Cardiac fibroblast (primary cell): ENCODE measurements at regions not wholly inside any gene's neighbourhood (a gene's known extent, or its start where the extent isn't known, plus 50 kb on each side); places are given as distances from the start of the nearest gene placed in this dataset.

Experiments used
- DNase-seq, 2 donors: peaks; one replicate each; pipeline versions ENCODE4 v3.0.0 to v3.0.0-alpha.2; 2010; ENCODE audit warnings: low read depth in 2 of 2
- H3K4me3 ChIP-seq, 2 donors: replicated peaks in 1 of 2; 1 replicate in 1 of 2; 2 replicates in 1 of 2; pipeline ENCODE4 v1.5.1; 2011; ENCODE audit warnings: low read depth in 2 of 2, low read length in 2 of 2, mild to moderate bottlenecking in 2 of 2, moderate library complexity in 1 of 2
- CTCF ChIP-seq: IDR thresholded peaks from one replicate; pipeline ENCODE4 v1.5.1; 2011; ENCODE audit warnings: low read depth, mild to moderate bottlenecking, low read length, inconsistent platforms

- peak in 1 of 2 donors; percentile 41 for DNase-seq
- TF ChIP-seq CTCF, result no peak
- no peak overlapping the region for H3K4me3 ChIP-seq
These were observed 51.4 kb downstream of the MARCHF4 start for GRCh38 chr2:216320852-216321251.

GRCh38 chr2:216319771-216320170 is 52.5 kb downstream of the MARCHF4 start:
- no peak overlapping the region for H3K4me3 ChIP-seq
- no peak for TF ChIP-seq CTCF
- DNase-seq, result peak in 1 of 2 donors; percentile 59

GRCh38 chr2:216318521-216318874 is 53.8 kb downstream of the MARCHF4 start:
- no peak for TF ChIP-seq CTCF
- DNase-seq, result no peak

GRCh38 chr2:216317831-216318520 is 54.3 kb downstream of the MARCHF4 start:
- DNase-seq, result no peak
- no peak overlapping the region for H3K4me3 ChIP-seq
- TF ChIP-seq CTCF, result no peak

More at GRCh38 chr2:216318521-216318874, 53.8 kb downstream of the MARCHF4 start:
- no peak overlapping the region for H3K4me3 ChIP-seq

- H3K4me3 ChIP-seq, result no peak overlapping the region
- TF ChIP-seq CTCF, result no peak
- peak; percentile 22 to 86 for DNase-seq
These were observed 55.5 kb downstream of the MARCHF4 start for GRCh38 chr2:216316743-216317142.

- TF ChIP-seq CTCF, result no peak
- DNase-seq, result peak; percentile 19 to 82
- no peak overlapping the region for H3K4me3 ChIP-seq
These were observed 56.3 kb downstream of the MARCHF4 start for GRCh38 chr2:216315802-216316603.
